SHP77 (cell line): ENCODE measurements at regions not wholly inside any gene's neighbourhood (a gene's known extent, or its start where the extent isn't known, plus 50 kb on each side); places are given as distances from the start of the nearest gene placed in this dataset.
"Not testable (repeated sequence)": the region's sequence is repeated elsewhere in the genome, so short reads cannot be mapped to it uniquely, and the experiment has no call there.

Source experiments
- DNase-seq, 2 experiments: peaks; one replicate each; lab custom pipeline; 2025; lab: John Stamatoyannopoulos, UW

DNA sequence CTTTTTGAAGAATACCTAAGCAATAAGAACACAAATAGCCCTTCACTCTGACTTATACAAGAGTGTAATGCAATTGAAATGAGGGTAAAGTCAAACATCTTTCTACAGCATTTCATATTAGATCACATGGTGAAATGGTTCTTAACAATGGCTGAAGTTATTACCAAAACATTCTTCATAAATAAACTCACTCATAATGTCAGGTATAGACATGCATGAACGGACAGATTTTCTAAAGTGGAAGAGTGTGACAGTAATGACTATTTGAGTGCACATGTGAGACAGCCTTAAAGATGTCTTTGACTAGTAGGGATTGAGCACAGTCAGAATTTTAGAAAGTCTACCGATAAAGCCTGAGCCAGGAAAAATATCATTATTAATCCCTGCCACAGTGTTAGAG is 471.0 kb downstream of the ZPLD1 start:
- no peak for DNase-seq

- DNase-seq, result no peak
Observed at GRCh38 chr3:102906818-102907217, 472.0 kb downstream of the ZPLD1 start.

- no peak for DNase-seq
Observed at GRCh38 chr3:102909904-102910303, 475.1 kb downstream of the ZPLD1 start.

DNA sequence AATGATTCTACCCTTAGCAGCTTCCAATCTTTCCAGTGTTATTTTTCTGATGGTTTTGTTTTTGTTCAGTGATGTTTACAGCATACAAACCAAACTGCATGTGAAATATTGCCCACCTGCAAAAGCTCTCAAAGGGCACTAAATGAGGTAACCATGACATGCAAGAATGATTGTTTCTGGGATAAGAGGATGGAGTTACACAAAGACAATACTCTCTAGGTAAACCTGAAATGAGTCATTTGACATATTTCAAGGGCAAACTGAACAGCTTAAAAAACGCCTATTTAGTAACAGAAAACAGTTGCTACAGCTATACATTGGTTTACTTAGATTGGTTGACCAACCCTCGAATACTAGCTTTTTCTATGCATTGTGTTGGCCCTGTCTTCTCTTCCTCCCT is 481.7 kb downstream of the ZPLD1 start:
- DNase-seq, result peak; percentile 6 to 21

DNA sequence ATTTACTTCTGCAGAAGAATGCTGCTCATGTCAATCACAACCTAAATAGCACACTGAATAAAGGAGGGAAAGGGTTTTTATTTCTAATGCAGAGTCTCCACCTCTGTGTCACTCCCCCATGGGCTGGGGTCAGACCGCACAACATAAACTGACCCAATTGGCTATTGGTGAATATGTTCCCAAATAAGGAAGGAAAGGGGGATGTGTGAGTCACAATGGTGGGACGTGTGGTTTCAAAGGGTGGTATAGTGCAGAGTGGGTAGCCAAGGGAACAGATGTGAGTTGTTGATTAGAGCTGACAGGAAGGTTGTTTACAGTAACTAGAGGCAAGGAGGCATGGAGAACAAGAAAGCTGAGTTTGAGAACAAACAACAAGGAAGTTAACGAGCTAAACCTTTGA is 491.8 kb downstream of the ZPLD1 start:
- no peak for DNase-seq

DNA sequence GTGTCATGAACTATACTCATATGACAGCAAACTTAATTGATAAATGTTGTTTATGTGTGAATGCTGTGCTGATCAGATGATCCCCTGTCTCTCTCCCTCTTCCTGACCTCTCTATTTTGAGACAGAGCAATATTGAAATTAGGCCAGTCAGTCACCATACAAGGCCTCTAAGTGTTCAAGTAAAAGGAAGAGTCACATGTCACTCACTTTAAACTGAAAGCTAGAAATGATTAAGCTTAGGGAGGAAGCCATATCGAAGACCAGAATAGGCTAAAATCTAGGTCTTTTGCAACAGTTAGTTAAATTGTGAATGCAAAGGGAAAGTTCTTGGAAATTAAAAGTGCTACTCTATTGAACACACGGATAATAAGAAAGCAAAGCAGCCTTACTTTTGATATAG is 498.6 kb downstream of the ZPLD1 start:
- DNase-seq, result no peak

DNA sequence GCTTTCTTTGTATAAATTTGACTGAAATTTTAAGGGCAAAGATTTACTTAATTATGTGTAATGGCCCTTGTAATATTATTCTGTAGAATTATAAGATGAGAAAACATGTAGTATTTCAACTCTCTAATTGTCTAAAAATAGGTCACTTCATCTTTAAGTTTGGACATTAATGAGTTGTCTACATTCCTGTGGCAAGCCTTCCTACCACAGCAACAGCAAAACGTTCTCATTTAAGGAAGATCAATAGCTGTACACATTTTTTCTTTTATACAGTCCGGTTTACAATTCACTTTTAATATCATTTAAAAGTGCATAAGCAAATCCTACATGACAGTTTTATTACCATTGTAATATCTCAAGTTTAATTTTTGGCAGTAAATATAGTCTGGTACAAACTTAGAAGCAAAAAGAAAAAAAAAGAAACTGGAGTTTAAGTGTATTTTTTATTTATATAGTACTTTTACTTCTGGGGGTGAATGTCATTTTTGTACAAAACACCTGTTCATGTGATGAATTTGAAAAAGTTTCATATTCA is 501.8 kb downstream of the ZPLD1 start:
- no peak for DNase-seq

GRCh38 chr3:102941786-102942185 is 507.0 kb downstream of the ZPLD1 start:
- no peak for DNase-seq

GRCh38 chr3:102946445-102946844 is 511.6 kb downstream of the ZPLD1 start:
- DNase-seq, result not testable (repeated sequence)

- DNase-seq, result no peak
Observed at GRCh38 chr3:102972350-102972749, 537.5 kb downstream of the ZPLD1 start.

DNA sequence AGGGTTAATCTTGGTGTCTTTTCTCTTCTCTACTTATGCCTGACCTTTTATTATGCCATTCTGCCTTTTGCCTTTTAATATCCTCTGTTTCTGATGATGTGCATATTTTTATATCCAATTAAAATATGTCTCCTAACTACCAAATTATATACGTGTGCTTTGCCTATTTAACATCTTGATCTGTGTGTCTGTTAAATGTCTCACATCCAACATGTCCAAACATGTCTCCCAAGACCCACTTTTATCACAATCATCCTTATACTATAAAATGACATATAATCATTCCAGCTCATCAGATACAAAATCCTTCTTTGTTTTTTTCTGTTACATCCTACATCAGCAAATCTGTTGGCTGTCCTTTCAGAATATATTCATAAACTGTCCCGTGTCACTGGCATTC is 539.5 kb downstream of the ZPLD1 start:
- no peak for DNase-seq

- DNase-seq, result no peak
Observed at GRCh38 chr3:102979191-102979590, 544.4 kb downstream of the ZPLD1 start.

GRCh38 chr3:102979682-102980354 is 545.0 kb downstream of the ZPLD1 start:
- DNase-seq, result no peak

DNA sequence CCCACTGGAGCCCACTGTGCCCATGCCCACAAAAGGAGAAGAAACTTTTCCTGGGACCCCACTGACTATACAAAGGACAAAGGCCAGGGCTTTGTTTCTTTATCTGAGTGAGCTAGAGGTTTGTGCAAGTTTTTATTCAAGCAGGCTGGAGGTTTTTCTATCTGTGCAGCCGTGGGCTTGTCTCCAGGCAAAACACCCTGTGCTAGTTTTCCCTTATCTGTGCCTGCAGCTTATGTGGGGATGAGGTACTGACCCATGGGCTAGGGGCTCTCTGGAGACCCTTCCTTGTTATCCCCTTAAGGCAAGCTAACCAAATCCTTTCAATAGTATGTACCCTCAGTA is 545.5 kb downstream of the ZPLD1 start:
- DNase-seq, result no peak

GRCh38 chr3:103002425-103003176 is 567.8 kb downstream of the ZPLD1 start:
- DNase-seq, result no peak

- DNase-seq, result no peak
Observed at GRCh38 chr3:103006526-103007183, 571.8 kb downstream of the ZPLD1 start.

- no peak for DNase-seq
Observed at GRCh38 chr3:103009609-103010008, 574.8 kb downstream of the ZPLD1 start.

DNA sequence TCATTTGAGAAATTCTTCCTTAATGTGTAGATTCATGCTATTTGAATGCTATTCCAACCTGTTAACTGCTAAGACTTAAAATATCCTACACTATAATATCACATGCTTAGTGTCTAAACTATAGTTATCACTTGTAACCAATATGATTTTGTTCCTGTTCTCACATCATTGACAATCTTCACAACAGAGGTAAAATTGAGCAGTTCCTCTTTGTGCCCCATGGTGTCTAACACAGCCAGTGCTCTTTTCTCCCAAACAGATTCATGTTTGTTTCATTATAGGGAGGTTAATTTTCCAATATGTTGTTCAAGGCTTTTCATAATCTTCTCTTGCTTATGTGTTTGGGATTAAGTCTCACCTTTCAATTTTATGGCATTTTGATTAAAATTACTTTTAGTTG is 591.1 kb downstream of the ZPLD1 start:
- DNase-seq, result no peak

DNA sequence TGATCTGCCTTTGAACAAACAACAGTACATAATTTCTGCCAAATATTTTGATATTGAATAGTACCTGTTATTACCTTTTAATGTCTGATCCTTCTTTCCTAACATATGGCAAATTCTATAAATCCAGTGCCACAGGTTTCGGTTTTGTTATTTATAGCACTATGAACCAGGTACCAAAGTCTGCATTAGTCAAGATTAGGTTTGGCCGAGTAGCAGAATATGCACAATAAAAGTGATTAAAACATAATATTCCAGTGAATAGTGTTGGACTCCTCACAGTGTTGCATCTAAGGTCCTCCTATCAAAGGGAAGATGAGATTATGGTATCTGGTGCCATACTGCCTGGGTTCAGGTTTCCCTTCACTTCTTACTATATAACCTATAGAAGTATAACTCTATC is 599.0 kb downstream of the ZPLD1 start:
- no peak for DNase-seq

GRCh38 chr3:103047640-103048039 is 612.8 kb downstream of the ZPLD1 start:
- DNase-seq, result no peak

GRCh38 chr3:103048068-103048722 is 613.4 kb downstream of the ZPLD1 start:
- DNase-seq, result no peak

GRCh38 chr3:103052236-103052830 is 617.5 kb downstream of the ZPLD1 start:
- DNase-seq, result no peak
